MCF 10A (cell line): ENCODE measurements at regions not wholly inside any gene's neighbourhood (a gene's known extent, or its start where the extent isn't known, plus 50 kb on each side); places are given as distances from the start of the nearest gene placed in this dataset.
"Not testable (repeated sequence)": the region's sequence is repeated elsewhere in the genome, so short reads cannot be mapped to it uniquely, and the experiment has no call there.

Experiments used
- BruUV-seq: library from RNA; stranded (reverse); fragments of 400-500 nt; replicated peaks from 2 replicates; lab custom pipeline; 2021; lab: Mats Ljungman, UMichigan
- CTCF ChIA-PET: fragments of 300-600 bp; sonication (Branson Sonifier 250); formaldehyde crosslinking; extraction: SDS; loops from one replicate; lab custom pipeline; 2021; ENCODE audit warnings: antibody characterized with exemption, inconsistent platforms; lab: Yijun Ruan, JAX
- POLR2A ChIA-PET: fragments of 300-600, 350-650 bp; sonication (Branson Sonifier 250); formaldehyde crosslinking; extraction: SDS; loops from one replicate; lab custom pipeline; 2020; ENCODE audit warnings: antibody characterized with exemption, inconsistent platforms; lab: Yijun Ruan, JAX
- DNase-seq: peaks from one replicate; pipeline ENCODE4 v3.0.0-alpha.2; 2018; ENCODE audit not compliant: unreplicated experiment
- H3K27ac Mint-ChIP-seq: one replicate; pipeline ENCODE4 v1.8.0; 2022; ENCODE audit warnings: mild to moderate bottlenecking, low read depth, mixed read lengths; ENCODE audit not compliant: unreplicated experiment
- H3K27me3 Mint-ChIP-seq: one replicate; pipeline ENCODE4 v1.8.0; 2022; ENCODE audit warnings: mixed read lengths; ENCODE audit not compliant: insufficient read depth, unreplicated experiment
- H3K36me3 Mint-ChIP-seq: one replicate; pipeline ENCODE4 v1.8.0; 2022; ENCODE audit warnings: mild to moderate bottlenecking, moderate library complexity, mixed read lengths; ENCODE audit not compliant: insufficient read depth, unreplicated experiment
- H3K4me1 Mint-ChIP-seq: one replicate; pipeline ENCODE4 v1.8.0; 2022; ENCODE audit warnings: mixed read lengths; ENCODE audit not compliant: insufficient read depth, unreplicated experiment
- H3K4me3 Mint-ChIP-seq: one replicate; pipeline ENCODE4 v1.8.0; 2022; ENCODE audit warnings: mild to moderate bottlenecking, moderate library complexity, mixed read lengths; ENCODE audit not compliant: unreplicated experiment
- H3K9me3 Mint-ChIP-seq: one replicate; pipeline ENCODE4 v1.8.0; 2022; ENCODE audit warnings: mixed read lengths; ENCODE audit not compliant: unreplicated experiment
- CTCF ChIP-seq: fragments of 200-600 bp; IDR thresholded peaks from one replicate; pipeline ENCODE4 v1.8.0; 2022; ENCODE audit warnings: antibody characterized with exemption, mild to moderate bottlenecking; ENCODE audit not compliant: unreplicated experiment
- intact Hi-C: fragments of 100-400 bp; cut with micrococcal nuclease; formaldehyde crosslinking; loops from 2 replicates; pipeline ENCODE4 v1.14.1; 2022

GRCh38 chr6:27141529-27142015 lies 105.9 kb upstream of the PRSS16 start:
- no peaks in the 10 kb centered on the region for H3K9me3 Mint-ChIP-seq
- intact Hi-C loops, result no loop called here
- no peak overlapping the region for H3K27ac Mint-ChIP-seq
- no peaks in the 10 kb centered on the region for H3K36me3 Mint-ChIP-seq
- POLR2A ChIA-PET, result interaction anchor here (12.2 kb wide), 1 partner anchor 10 kb away, joined by 621 read pairs; a partner anchor contains a TSS
- TF ChIP-seq CTCF, result no peak
- H3K4me1 Mint-ChIP-seq, result no peaks in the 10 kb centered on the region
- CTCF ChIA-PET, result no interaction called here
- H3K4me3 Mint-ChIP-seq, result no peak overlapping the region
- H3K27me3 Mint-ChIP-seq, result no peaks in the 10 kb centered on the region
- no peak for DNase-seq
- BruUV-seq, result no TSS peak

- intact Hi-C loops, BruUV-seq, DNase-seq, H3K36me3 Mint-ChIP-seq, H3K9me3 Mint-ChIP-seq, H3K4me3 Mint-ChIP-seq, H3K27ac Mint-ChIP-seq, H3K27me3 Mint-ChIP-seq, H3K4me1 Mint-ChIP-seq: not testable (repeated sequence)
- CTCF ChIA-PET, result interaction anchor here (0.7 to 1.3 kb wide), 2 partner anchors 16 to 1723 kb away, joined by 4 to 5 read pairs; no protein-coding TSS in a partner anchor
- POLR2A ChIA-PET, result interaction anchor here (0.7 to 12.2 kb wide), 12 partner anchors 12 to 1111 kb away, joined by 3 to 621 read pairs (median 6); a partner anchor contains a TSS
Observed at GRCh38 chr6:27143020-27143388, 104.5 kb upstream of the PRSS16 start.

GRCh38 chr6:27143474-27144026 lies 104.0 kb upstream of the PRSS16 start:
- H3K4me3 Mint-ChIP-seq, result no peak overlapping the region
- CTCF ChIA-PET, result interaction anchor here (0.7 to 1.3 kb wide), 3 partner anchors 16 to 1722 kb away, joined by 3 to 5 read pairs (median 4); no protein-coding TSS in a partner anchor
- no peak for DNase-seq
- no peaks in the 10 kb centered on the region for H3K36me3 Mint-ChIP-seq
- H3K4me1 Mint-ChIP-seq, result no peaks in the 10 kb centered on the region
- TF ChIP-seq CTCF, result no peak
- POLR2A ChIA-PET, result interaction anchor here (0.7 to 12.2 kb wide), 13 partner anchors 12 to 1112 kb away, joined by 3 to 621 read pairs (median 6); a partner anchor contains a TSS
- no TSS peak for BruUV-seq
- no peaks in the 10 kb centered on the region for H3K27me3 Mint-ChIP-seq
- H3K27ac Mint-ChIP-seq, result no peak overlapping the region
- intact Hi-C loops, result no loop called here
- H3K9me3 Mint-ChIP-seq, result no peaks in the 10 kb centered on the region

GRCh38 chr6:27144740-27145079 lies 102.8 kb upstream of the PRSS16 start:
- no peak overlapping the region for H3K27ac Mint-ChIP-seq
- CTCF ChIA-PET, result interaction anchor here (1.9 to 2.4 kb wide), 2 partner anchors 14 to 17 kb away, joined by 6 to 12 read pairs; no protein-coding TSS in a partner anchor
- H3K36me3 Mint-ChIP-seq, result no peaks in the 10 kb centered on the region
- no peaks in the 10 kb centered on the region for H3K4me1 Mint-ChIP-seq
- POLR2A ChIA-PET, result interaction anchor here (0.8 to 12.2 kb wide), 31 partner anchors 7 to 1119 kb away, joined by 4 to 621 read pairs (median 29); a partner anchor contains a TSS
- intact Hi-C loops, result loop anchor here (5.0 kb wide), 3 partner anchors 748 to 947 kb away; a partner anchor contains a TSS
- no peak overlapping the region for H3K4me3 Mint-ChIP-seq
- no peak for TF ChIP-seq CTCF
- no peak for DNase-seq
- H3K9me3 Mint-ChIP-seq, result no peaks in the 10 kb centered on the region
- no TSS peak for BruUV-seq
- no peaks in the 10 kb centered on the region for H3K27me3 Mint-ChIP-seq
